Prostate gland (tissue), 2 donors: ENCODE measurements at regions not wholly inside any gene's neighbourhood (a gene's known extent, or its start where the extent isn't known, plus 50 kb on each side); places are given as distances from the start of the nearest gene placed in this dataset.
"Not testable (repeated sequence)": the region's sequence is repeated elsewhere in the genome, so short reads cannot be mapped to it uniquely, and the experiment has no call there.

ENCODE experiments used
- DNase-seq: peaks from one replicate; pipeline ENCODE4 v3.0.0-alpha.2; 2019; ENCODE audit warnings: low spot score
- H3K27ac ChIP-seq, 2 donors: fragments of 200-600 bp; sonication (generic); 2 replicates each; pipeline ENCODE4 v1.5.1; 2017 to 2019
- H3K27me3 ChIP-seq: fragments of 200-600 bp; sonication (generic); replicated peaks from 2 replicates; pipeline ENCODE4 v1.5.1; 2019; ENCODE audit not compliant: insufficient read depth
- H3K36me3 ChIP-seq, 2 donors: fragments of 200-600 bp; sonication (generic); 1 replicate in 1 of 2; 2 replicates in 1 of 2; pipeline versions ENCODE4 v1.5.1 to v1.8.1; 2017 to 2019
- H3K4me1 ChIP-seq: fragments of 200-600 bp; sonication (generic); replicated peaks from 2 replicates; pipeline ENCODE4 v1.5.1; 2019
- H3K4me3 ChIP-seq, 2 donors: fragments of 200-600 bp; sonication (generic); 2 replicates each; pipeline ENCODE4 v1.5.1; 2017 to 2019
- H3K9me3 ChIP-seq: fragments of 200-600 bp; sonication (generic); 2 replicates; pipeline ENCODE4 v1.5.1; 2017
- POLR2A ChIP-seq: fragments of 450-650 bp; IDR thresholded peaks from one replicate; pipeline ENCODE4 v1.6.1; 2016; ENCODE audit warnings: antibody characterized with exemption, mild to moderate bottlenecking
- POLR2AphosphoS5 ChIP-seq: sonication (generic); formaldehyde crosslinking; IDR thresholded peaks from one replicate; pipeline ENCODE4 v1.6.1; 2017; ENCODE audit warnings: antibody characterized with exemption
- WGBS: methylation state at CpG from one replicate; pipeline ENCODE4 v1.1.5; 2018; 5-methylcytosine and 5-hydroxymethylcytosine counted together
- intact Hi-C: fragments of 100-400 bp; cut with DNase I; formaldehyde crosslinking; loops from one replicate; pipeline ENCODE4 v1.14.2; 2022
- TF ChIP-seq, protein P1 (sequence below), 4 experiments: fragments of 200-600 bp in 2 of 4; fragments of 450-650 bp in 2 of 4; sonication (generic) in 2 of 4; IDR thresholded peaks; 1 replicate in 3 of 4; 2 replicates in 1 of 4; pipeline ENCODE4 v1.5.1; 2016 to 2019; ENCODE audit warnings: antibody characterized with exemption in 4 of 4, mild to moderate bottlenecking in 2 of 4, moderate library complexity in 2 of 4

DNA sequence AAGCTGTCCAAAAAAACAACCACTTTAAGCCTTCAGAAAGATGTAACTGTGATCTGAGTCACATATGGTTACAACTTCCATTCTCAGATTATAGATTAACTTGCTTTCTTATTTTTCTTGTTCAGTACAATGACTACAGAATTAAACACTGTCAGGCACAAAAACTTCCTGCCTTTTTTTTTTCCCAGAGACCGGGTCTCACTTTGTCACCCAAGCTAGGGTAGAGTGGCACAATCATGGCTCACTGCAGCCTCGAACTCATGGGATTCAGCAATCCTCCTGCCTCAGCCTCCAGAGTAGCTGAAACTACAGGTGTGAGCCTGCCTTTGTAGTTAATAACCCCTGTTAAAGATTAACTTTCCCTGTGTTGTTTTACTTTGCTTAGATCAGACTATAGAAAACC is 163.2 kb downstream of the AVL9 start:
- H3K4me1 ChIP-seq, result no peaks in the 10 kb centered on the region
- no peaks in the 10 kb centered on the region for H3K9me3 ChIP-seq
- H3K27ac ChIP-seq, result no peak overlapping the region
- H3K27me3 ChIP-seq, result no peaks in the 10 kb centered on the region
- no peak for TF ChIP-seq POLR2AphosphoS5
- no peak for TF ChIP-seq POLR2A
- WGBS, result 77% methylated on average over 2 of the region's 2 CpGs
- DNase-seq, result no peak
- H3K36me3 ChIP-seq, result no peaks in the 10 kb centered on the region
- intact Hi-C loops, result no loop called here
- no peak overlapping the region for H3K4me3 ChIP-seq

DNA sequence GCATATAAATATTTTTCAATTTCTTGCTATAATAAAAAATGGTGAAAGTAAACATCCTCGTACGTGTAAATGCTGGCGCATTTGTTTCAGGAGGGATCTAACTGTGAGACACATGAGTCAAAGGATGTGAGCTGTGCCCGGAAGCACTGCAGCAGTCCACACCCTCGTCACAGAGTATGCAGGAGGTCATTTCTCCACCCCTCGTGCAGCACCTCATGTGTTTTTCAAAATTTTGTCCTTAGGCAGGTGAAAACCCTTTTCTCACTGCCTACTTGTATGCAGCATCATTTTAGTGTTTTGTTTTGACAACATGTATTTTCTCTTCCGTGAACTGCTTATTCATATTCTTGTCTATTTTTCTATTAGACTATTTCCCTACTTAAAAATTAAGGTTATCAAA is 162.7 kb downstream of the AVL9 start:
- 58% methylated on average over 7 of the region's 7 CpGs for WGBS
- H3K36me3 ChIP-seq, result no peaks in the 10 kb centered on the region
- intact Hi-C loops, result no loop called here

DNA sequence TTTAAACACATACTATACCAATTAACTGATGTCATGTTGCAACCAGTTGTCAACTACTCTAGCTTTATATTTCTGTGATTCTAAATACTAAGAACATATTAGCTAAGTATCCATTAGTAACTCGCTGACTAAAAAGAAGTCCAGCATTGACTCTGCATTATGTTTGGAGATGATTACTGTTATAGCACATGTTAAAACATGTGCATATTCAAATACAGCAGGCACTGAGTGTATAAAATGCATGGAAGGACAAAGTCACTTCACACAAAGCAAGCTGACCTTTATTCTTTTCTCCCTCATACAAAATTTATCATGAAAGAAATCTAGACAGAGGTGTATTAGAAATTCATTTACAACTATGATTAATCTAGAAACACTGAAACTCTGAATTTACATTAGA is 159.3 kb downstream of the AVL9 start:
- H3K4me3 ChIP-seq, H3K27ac ChIP-seq, DNase-seq, H3K9me3 ChIP-seq, H3K36me3 ChIP-seq, H3K4me1 ChIP-seq, intact Hi-C loops, H3K27me3 ChIP-seq: not testable (repeated sequence)
- 84% methylated on average over 1 of the region's 1 CpG for WGBS

More for the DNA sequence above, 162.7 kb downstream of the AVL9 start:
- Histone ChIP-seq H3K4me1 (no peaks in the 10 kb centered on the region), H3K4me3 (no peak overlapping the region), H3K27ac (no peak overlapping the region), H3K9me3 (no peaks in the 10 kb centered on the region), H3K27me3 (no peaks in the 10 kb centered on the region)
- no peak for TF ChIP-seq POLR2AphosphoS5
- TF ChIP-seq, protein P1, sequence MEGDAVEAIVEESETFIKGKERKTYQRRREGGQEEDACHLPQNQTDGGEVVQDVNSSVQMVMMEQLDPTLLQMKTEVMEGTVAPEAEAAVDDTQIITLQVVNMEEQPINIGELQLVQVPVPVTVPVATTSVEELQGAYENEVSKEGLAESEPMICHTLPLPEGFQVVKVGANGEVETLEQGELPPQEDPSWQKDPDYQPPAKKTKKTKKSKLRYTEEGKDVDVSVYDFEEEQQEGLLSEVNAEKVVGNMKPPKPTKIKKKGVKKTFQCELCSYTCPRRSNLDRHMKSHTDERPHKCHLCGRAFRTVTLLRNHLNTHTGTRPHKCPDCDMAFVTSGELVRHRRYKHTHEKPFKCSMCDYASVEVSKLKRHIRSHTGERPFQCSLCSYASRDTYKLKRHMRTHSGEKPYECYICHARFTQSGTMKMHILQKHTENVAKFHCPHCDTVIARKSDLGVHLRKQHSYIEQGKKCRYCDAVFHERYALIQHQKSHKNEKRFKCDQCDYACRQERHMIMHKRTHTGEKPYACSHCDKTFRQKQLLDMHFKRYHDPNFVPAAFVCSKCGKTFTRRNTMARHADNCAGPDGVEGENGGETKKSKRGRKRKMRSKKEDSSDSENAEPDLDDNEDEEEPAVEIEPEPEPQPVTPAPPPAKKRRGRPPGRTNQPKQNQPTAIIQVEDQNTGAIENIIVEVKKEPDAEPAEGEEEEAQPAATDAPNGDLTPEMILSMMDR (IDR thresholded peaks at IDR 0.05), result no peak
- no peak for TF ChIP-seq POLR2A
- DNase-seq, result no peak

DNA sequence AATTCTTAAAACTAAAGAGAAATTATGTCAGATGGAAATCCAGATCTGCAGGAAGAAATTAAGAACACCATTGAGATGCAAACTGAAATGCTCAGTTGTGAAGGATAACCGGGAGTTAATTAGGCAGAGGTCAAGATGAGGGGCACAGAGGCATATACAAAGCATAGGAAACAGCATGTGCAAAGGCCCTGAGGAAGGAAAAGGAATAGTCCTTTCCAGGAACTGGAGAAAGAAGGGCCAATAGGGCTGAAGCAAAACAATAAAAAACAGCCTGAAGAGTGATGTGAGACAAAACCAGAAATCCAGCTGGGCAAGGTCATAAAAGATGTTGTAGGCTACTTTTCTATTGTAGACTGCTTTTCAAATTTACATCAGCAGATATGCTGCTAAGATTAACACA is 155.1 kb downstream of the AVL9 start:
- intact Hi-C loops, DNase-seq, H3K4me1 ChIP-seq, H3K36me3 ChIP-seq, H3K4me3 ChIP-seq, H3K9me3 ChIP-seq, H3K27ac ChIP-seq, H3K27me3 ChIP-seq: not testable (repeated sequence)
- WGBS, result 85% methylated on average over 1 of the region's 1 CpG

DNA sequence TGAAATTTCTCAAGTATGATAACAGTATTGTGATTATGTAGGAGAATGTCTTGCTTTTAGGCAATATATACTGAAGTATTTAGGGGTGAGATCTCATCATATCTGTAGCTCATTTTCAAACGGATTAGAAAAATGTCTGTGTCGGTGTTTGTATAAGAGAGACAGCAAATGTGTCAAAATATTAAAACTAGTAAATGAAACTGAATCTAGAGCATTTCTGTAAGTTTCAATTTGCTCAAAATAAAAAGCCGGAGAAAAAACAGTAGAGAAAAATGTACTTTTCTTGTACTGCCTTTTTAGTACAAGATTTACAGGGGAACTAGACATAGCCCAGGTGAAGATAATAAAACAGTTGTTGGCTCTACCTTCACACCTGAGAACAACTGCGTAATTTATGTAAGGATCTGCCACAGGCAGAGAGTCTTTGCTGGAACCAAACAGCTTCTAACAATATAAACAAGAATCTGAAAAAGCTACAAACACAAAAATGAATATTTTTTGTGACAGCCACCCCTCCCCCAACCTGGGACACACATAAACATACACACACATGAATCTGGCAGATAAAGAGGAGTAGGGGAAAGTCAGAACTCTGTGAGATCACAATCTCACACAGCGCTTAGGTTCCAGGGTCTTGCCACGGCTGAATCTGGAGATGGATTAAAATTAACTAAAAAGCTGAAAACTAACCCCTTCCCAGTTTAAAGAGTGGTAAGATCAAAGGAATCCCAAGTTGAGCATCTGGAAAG is 153.3 kb downstream of the AVL9 start:
- no peak for DNase-seq
- intact Hi-C loops, result no loop called here
- no peaks in the 10 kb centered on the region for H3K4me1 ChIP-seq
- TF ChIP-seq POLR2AphosphoS5 (no peak), POLR2A (no peak)
- TF ChIP-seq, protein P1 (IDR thresholded peaks at IDR 0.05), result no peak
- WGBS, result 75% methylated on average over 6 of the region's 6 CpGs
- H3K27me3 ChIP-seq, result no peaks in the 10 kb centered on the region
- H3K4me3 ChIP-seq, result no peak overlapping the region
- no peak overlapping the region for H3K27ac ChIP-seq
- H3K36me3 ChIP-seq, result no peaks in the 10 kb centered on the region
- H3K9me3 ChIP-seq, result no peaks in the 10 kb centered on the region

DNA sequence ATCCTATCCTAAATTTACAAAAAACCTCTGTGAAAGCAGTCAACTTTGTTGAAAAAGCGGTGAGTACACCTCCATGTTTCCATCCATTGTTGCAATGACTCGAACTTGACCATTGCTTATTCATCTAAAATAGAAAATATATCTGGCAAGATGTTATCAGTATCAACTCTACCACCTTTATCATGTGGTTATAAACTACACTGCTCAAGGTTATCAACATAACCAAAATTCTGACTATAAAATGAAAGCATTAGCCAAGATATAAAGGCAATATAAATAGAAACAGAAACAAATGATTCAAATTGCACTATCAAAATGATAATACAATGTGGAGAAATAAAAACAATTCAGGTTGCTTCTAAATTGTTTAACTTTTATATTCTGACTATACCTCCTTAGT is 150.0 kb downstream of the AVL9 start:
- H3K9me3 ChIP-seq, H3K4me1 ChIP-seq, H3K36me3 ChIP-seq, DNase-seq, intact Hi-C loops, H3K4me3 ChIP-seq, H3K27me3 ChIP-seq, H3K27ac ChIP-seq: not testable (repeated sequence)
- 86% methylated on average over 2 of the region's 2 CpGs for WGBS

DNA sequence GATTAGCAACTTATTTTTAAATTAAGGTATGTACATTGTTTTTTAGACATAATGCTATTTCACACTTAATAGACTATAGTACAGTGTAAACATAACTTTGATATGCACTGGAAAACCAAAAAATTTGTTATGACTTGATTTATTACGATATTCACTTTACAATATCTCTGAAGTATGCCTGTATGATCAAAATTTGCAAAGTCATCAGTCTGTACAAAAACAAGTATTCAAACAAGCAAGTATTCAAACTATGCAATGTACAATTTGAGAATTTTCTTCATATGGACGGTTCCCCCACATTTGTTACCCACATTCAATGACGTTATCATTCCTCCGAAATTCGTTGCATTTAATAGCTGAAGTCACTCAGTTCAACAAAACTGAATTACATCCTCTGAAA is 147.9 kb downstream of the AVL9 start:
- Histone ChIP-seq H3K4me1 (no peaks in the 10 kb centered on the region), H3K9me3 (no peaks in the 10 kb centered on the region), H3K36me3 (no peaks in the 10 kb centered on the region), H3K4me3 (no peak overlapping the region), H3K27me3 (no peaks in the 10 kb centered on the region), H3K27ac (no peak overlapping the region)
- TF ChIP-seq, protein P1 (IDR thresholded peaks at IDR 0.05), result no peak
- TF ChIP-seq POLR2A (no peak), POLR2AphosphoS5 (no peak)
- intact Hi-C loops, result no loop called here
- DNase-seq, result no peak
- WGBS, result 93% methylated on average over 5 of the region's 5 CpGs
